Fibroblast of lung (primary cell): ENCODE measurements at regions not wholly inside any gene's neighbourhood (a gene's known extent, or its start where the extent isn't known, plus 50 kb on each side); places are given as distances from the start of the nearest gene placed in this dataset.

Source experiments
- DNase-seq, 2 donors: peaks; one replicate each; pipeline versions ENCODE4 v3.0.0 to v3.0.0-alpha.2; 2010; ENCODE audit warnings: low read depth in 2 of 2
- H2AFZ ChIP-seq: 2 replicates; pipeline ENCODE4 v1.5.1; 2012; ENCODE audit warnings: low read length, control low read depth, inconsistent platforms
- H3K27ac ChIP-seq: 2 replicates; pipeline ENCODE4 v1.5.1; 2011; ENCODE audit warnings: low read length, control low read depth; ENCODE audit not compliant: insufficient read depth
- H3K27me3 ChIP-seq: 2 replicates; pipeline ENCODE4 v1.5.1; 2011; ENCODE audit warnings: mild to moderate bottlenecking, low read length; ENCODE audit not compliant: control insufficient read depth, insufficient read depth
- H3K36me3 ChIP-seq: 2 replicates; pipeline ENCODE4 v1.5.1; 2011; ENCODE audit warnings: low read length; ENCODE audit not compliant: control insufficient read depth, insufficient read depth
- H3K4me1 ChIP-seq: 2 replicates; pipeline ENCODE4 v1.5.1; 2011; ENCODE audit warnings: low read length; ENCODE audit not compliant: control insufficient read depth, insufficient read depth; ENCODE audit errors: extremely low read depth
- H3K4me2 ChIP-seq: 2 replicates; pipeline ENCODE4 v1.5.1; 2011; ENCODE audit warnings: low read length, control low read depth; ENCODE audit not compliant: insufficient read depth; ENCODE audit errors: extremely low read depth
- H3K4me3 ChIP-seq, 4 experiments: fragments of 200-600 bp in 1 of 4; sonication (generic) in 1 of 4; replicated peaks in 1 of 4; 2 replicates each; pipeline ENCODE4 v1.5.1; 2011 to 2016; ENCODE audit warnings: low read length in 4 of 4, low read depth in 3 of 4, mild to moderate bottlenecking in 3 of 4, control low read depth in 2 of 4, inconsistent platforms in 1 of 4, mixed read lengths in 1 of 4; ENCODE audit not compliant: insufficient read depth in 1 of 4; ENCODE audit errors: control extremely low read depth in 1 of 4
- H3K79me2 ChIP-seq: 2 replicates; pipeline ENCODE4 v1.5.1; 2012; ENCODE audit warnings: mild to moderate bottlenecking, low read length, inconsistent platforms; ENCODE audit not compliant: control insufficient read depth, insufficient read depth
- H3K9ac ChIP-seq: 2 replicates; pipeline ENCODE4 v1.5.1; 2011; ENCODE audit warnings: mild to moderate bottlenecking, low read length, control low read depth; ENCODE audit not compliant: insufficient read depth
- H3K9me3 ChIP-seq: 2 replicates; pipeline ENCODE4 v1.5.1; 2012; ENCODE audit warnings: low read depth, low read length; ENCODE audit not compliant: control insufficient read depth, insufficient read depth
- H4K20me1 ChIP-seq: 2 replicates; pipeline ENCODE4 v1.5.1; 2011; ENCODE audit warnings: low read length; ENCODE audit not compliant: control insufficient read depth, insufficient read depth; ENCODE audit errors: extremely low read depth
- EZH2 ChIP-seq: IDR thresholded peaks from 2 replicates; pipeline ENCODE4 v1.5.1; 2012; ENCODE audit warnings: low read length, control low read depth, mild to moderate bottlenecking; ENCODE audit errors: missing control alignments
- TF ChIP-seq, protein P1 (sequence below), 2 donors: IDR thresholded peaks in 1 of 2; conservative IDR thresholded peaks in 1 of 2; 1 replicate in 1 of 2; 2 replicates in 1 of 2; pipeline ENCODE4 v1.5.1; 2011 to 2012; ENCODE audit warnings: low read length in 2 of 2, control low read depth in 1 of 2, inconsistent platforms in 1 of 2, low read depth in 1 of 2, mild to moderate bottlenecking in 1 of 2

GRCh38 chr1:228984107-228984506 is 248.8 kb downstream of the RHOU start:
- Histone ChIP-seq H3K27ac (no peak overlapping the region), H3K79me2 (no peaks in the 10 kb centered on the region), H2AFZ (no peak overlapping the region), H3K9ac (no peak overlapping the region), H4K20me1 (no peaks in the 10 kb centered on the region), H3K4me2 (no peak overlapping the region), H3K4me1 (no peaks in the 10 kb centered on the region), H3K9me3 (no peaks in the 10 kb centered on the region), H3K27me3 (no peaks in the 10 kb centered on the region), H3K36me3 (no peaks in the 10 kb centered on the region), H3K4me3 (no peak overlapping the region)
- TF ChIP-seq EZH2: no peak
- TF ChIP-seq, protein P1, sequence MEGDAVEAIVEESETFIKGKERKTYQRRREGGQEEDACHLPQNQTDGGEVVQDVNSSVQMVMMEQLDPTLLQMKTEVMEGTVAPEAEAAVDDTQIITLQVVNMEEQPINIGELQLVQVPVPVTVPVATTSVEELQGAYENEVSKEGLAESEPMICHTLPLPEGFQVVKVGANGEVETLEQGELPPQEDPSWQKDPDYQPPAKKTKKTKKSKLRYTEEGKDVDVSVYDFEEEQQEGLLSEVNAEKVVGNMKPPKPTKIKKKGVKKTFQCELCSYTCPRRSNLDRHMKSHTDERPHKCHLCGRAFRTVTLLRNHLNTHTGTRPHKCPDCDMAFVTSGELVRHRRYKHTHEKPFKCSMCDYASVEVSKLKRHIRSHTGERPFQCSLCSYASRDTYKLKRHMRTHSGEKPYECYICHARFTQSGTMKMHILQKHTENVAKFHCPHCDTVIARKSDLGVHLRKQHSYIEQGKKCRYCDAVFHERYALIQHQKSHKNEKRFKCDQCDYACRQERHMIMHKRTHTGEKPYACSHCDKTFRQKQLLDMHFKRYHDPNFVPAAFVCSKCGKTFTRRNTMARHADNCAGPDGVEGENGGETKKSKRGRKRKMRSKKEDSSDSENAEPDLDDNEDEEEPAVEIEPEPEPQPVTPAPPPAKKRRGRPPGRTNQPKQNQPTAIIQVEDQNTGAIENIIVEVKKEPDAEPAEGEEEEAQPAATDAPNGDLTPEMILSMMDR (conservative IDR thresholded peaks at IDR 0.05 in 1 of 2, IDR thresholded peaks at IDR 0.05 in 1 of 2; ENCODE audit: low read depth in 1 of 2, low read length in 2 of 2): no peak
- DNase-seq: no peak

DNA sequence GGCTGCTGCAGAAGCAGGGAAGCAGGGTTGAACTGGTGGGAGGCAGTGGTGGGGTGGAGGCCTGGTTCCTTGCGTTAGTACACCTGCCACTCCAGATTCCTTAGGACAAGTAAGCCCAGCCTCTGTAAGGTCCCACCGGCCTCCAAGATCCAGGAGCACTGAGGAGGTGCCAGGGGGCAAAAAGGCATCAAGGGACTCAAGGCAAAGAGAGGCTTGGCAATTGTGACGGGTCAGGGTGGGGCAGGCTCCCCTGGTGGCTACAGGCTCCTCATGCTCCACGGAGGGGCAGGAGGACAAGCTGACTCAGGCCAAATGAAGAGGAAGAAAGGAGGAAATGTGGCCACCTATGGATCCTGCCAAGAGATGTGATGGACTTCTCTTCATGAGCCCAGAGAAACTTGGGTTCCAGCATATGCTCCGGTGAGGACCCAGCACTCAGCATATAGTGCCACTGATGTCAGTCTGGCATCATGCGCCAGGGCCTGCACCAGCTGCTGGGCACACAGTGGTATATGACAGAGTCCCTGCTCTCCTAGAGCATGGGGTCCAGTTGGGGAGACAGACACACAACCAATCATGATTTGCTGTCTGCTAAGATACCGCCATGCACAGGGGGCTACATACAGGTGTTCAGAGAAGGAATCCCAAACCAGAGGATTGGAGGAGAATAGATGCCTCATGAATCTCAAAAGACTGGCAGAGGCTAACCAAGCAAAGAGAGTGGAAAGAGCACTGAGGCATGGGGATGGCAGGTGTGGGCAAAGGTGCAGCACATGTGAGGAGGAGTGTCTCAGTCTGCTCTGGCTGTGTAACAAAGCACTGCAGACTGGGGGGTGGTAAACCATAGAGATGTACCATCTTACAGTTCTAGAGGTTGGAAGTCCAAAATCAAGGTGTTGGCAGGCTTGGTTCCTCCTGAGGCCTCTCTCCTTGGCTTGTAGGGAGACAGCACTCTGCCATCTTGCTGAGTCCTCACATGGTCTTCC is 249.7 kb downstream of the RHOU start:
- Histone ChIP-seq H3K9ac (no peak overlapping the region), H3K36me3 (no peaks in the 10 kb centered on the region), H3K4me3 (no peak overlapping the region), H2AFZ (no peak overlapping the region), H4K20me1 (no peaks in the 10 kb centered on the region), H3K9me3 (no peaks in the 10 kb centered on the region), H3K79me2 (no peaks in the 10 kb centered on the region), H3K27me3 (no peaks in the 10 kb centered on the region), H3K4me1 (no peaks in the 10 kb centered on the region), H3K27ac (no peak overlapping the region), H3K4me2 (no peak overlapping the region)
- no peak for DNase-seq
- TF ChIP-seq, protein P1 (conservative IDR thresholded peaks at IDR 0.05 in 1 of 2, IDR thresholded peaks at IDR 0.05 in 1 of 2; ENCODE audit: low read depth in 1 of 2, low read length in 2 of 2): no peak
- TF ChIP-seq EZH2: no peak

GRCh38 chr1:228985661-228986060 is 250.4 kb downstream of the RHOU start:
- H3K9me3 ChIP-seq: no peaks in the 10 kb centered on the region
- no peaks in the 10 kb centered on the region for H3K36me3 ChIP-seq
- no peaks in the 10 kb centered on the region for H3K4me1 ChIP-seq
- H3K4me3 ChIP-seq: no peak overlapping the region
- no peak overlapping the region for H3K27ac ChIP-seq
- no peak for TF ChIP-seq EZH2
- TF ChIP-seq, protein P1 (conservative IDR thresholded peaks at IDR 0.05 in 1 of 2, IDR thresholded peaks at IDR 0.05 in 1 of 2; ENCODE audit: low read depth in 1 of 2, low read length in 2 of 2): no peak
- H3K27me3 ChIP-seq: no peaks in the 10 kb centered on the region
- H3K9ac ChIP-seq: no peak overlapping the region
- no peaks in the 10 kb centered on the region for H3K79me2 ChIP-seq
- no peak overlapping the region for H2AFZ ChIP-seq
- no peaks in the 10 kb centered on the region for H4K20me1 ChIP-seq
- no peak for DNase-seq
- H3K4me2 ChIP-seq: no peak overlapping the region
